ENCODE measurements at regions not wholly inside any gene's neighbourhood (a gene's known extent, or its start where the extent isn't known, plus 50 kb on each side); places are given as distances from the start of the nearest gene placed in this dataset.

DNA sequence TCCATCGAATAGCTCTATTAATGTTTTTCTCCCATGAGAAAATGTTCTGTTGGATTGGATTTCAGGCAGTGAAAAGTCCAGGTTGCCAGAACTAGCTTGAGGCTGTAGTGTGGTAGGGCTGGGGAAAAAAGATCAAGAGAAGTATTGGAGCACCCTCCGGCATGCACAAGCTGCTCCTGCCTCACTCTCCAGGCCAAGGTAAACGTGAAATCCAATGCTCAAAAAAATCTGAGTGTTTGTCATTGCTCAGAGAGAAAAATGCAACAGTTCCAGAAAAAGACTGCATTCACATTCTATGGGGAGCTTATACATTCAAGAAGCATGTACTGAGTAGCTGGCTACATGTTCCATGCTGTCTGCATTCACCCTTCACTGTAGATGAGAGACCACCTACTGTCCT, 680.9 kb upstream of the TBX3 start:
- no peak overlapping the region for H3K27ac ChIP-seq
- no peaks in the 10 kb centered on the region for H3K4me1 ChIP-seq
- no peaks in the 10 kb centered on the region for H3K36me3 ChIP-seq
- no peaks in the 10 kb centered on the region for H3K27me3 ChIP-seq
- H3K4me3 ChIP-seq: no peak overlapping the region
- H3K9me3 ChIP-seq: no peaks in the 10 kb centered on the region
- no peak for DNase-seq
- TF ChIP-seq POLR2A (IDR thresholded peaks at IDR 0.05): no peak
- TF ChIP-seq, protein P1, sequence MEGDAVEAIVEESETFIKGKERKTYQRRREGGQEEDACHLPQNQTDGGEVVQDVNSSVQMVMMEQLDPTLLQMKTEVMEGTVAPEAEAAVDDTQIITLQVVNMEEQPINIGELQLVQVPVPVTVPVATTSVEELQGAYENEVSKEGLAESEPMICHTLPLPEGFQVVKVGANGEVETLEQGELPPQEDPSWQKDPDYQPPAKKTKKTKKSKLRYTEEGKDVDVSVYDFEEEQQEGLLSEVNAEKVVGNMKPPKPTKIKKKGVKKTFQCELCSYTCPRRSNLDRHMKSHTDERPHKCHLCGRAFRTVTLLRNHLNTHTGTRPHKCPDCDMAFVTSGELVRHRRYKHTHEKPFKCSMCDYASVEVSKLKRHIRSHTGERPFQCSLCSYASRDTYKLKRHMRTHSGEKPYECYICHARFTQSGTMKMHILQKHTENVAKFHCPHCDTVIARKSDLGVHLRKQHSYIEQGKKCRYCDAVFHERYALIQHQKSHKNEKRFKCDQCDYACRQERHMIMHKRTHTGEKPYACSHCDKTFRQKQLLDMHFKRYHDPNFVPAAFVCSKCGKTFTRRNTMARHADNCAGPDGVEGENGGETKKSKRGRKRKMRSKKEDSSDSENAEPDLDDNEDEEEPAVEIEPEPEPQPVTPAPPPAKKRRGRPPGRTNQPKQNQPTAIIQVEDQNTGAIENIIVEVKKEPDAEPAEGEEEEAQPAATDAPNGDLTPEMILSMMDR (IDR thresholded peaks at IDR 0.05): no peak

DNA sequence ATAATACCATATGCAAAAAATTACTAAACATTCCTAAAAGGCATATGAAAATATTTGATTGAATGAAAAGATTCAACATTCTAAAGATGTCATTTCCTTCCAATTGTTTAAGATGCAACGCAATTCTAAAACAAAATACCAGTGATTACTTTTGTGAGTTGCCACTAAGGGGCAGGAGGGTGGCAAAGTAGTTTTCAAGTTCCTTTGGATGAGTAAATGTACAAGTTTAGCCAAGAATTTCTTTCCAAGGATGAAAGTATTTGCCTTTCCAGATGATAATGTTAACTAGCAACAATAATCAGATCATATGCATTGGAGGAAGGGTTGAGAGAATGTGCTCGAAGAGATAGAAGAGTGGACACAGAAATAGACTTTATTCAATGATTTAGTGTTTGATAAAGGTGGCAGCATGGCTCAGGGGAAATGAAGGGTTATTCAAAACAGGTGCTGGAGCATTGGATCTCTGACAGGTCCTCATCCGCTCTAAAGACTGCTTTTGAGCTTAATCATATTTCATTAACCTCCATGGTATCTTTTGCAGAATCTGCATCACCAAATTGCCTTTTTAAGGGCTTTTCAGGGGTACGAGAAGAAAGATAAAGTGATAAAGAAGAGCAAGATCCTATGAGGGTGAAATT, 678.5 kb upstream of the TBX3 start:
- TF ChIP-seq, protein P1 (IDR thresholded peaks at IDR 0.05): no peak
- TF ChIP-seq POLR2A (IDR thresholded peaks at IDR 0.05): no peak
- DNase-seq: no peak
- no peaks in the 10 kb centered on the region for H3K9me3 ChIP-seq
- no peaks in the 10 kb centered on the region for H3K36me3 ChIP-seq
- no peaks in the 10 kb centered on the region for H3K27me3 ChIP-seq
- H3K4me3 ChIP-seq: no peak overlapping the region
- no peaks in the 10 kb centered on the region for H3K4me1 ChIP-seq
- H3K27ac ChIP-seq: no peak overlapping the region

DNA sequence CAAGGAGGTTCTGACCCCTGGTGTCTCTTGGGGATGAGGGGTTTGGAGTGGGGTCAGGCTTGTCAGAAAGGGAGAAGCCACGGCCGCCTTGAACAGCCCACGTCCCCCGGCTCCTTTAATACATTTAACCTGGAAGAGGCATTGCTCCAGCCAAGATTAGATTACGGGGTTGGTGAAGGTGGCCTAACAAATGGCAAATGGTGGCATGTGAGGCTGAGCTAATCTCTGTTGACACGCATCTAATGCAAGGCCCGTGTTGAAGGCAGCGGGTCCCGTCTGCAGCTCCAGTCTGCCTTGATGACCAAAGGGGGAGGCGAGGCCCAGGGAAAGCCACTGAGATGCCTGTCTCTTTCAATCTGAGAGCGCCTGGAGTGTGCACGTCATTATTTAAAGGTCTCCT, 673.7 kb upstream of the TBX3 start:
- TF ChIP-seq POLR2A (IDR thresholded peaks at IDR 0.05): no peak
- TF ChIP-seq, protein P1 (IDR thresholded peaks at IDR 0.05): no peak
- DNase-seq: no peak
- Histone ChIP-seq H3K27me3 (no peaks in the 10 kb centered on the region), H3K4me1 (no peaks in the 10 kb centered on the region), H3K36me3 (no peaks in the 10 kb centered on the region), H3K4me3 (no peak overlapping the region), H3K9me3 (no peaks in the 10 kb centered on the region), H3K27ac (no peak overlapping the region)

DNA sequence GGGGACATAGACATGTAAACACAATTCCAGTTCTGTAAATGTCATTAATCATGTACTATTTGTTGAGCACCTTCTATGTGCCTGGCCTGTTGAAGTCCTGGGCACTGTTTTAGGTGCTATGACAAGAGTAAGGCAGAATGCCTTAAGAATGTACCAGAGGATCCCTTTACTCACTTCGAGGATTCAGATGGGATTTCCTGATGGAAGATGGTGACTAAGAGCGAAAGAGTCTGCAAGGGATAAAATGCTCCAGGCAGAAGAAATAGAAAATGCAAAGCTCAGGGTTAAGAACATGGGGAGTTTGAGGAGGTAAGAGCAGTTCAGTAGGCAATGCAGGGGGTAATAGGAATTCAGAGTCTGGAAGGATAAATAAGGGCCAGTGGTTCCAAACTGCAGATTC, 671.3 kb upstream of the TBX3 start:
- no peak for DNase-seq
- H3K36me3 ChIP-seq: no peaks in the 10 kb centered on the region
- no peaks in the 10 kb centered on the region for H3K9me3 ChIP-seq
- no peak overlapping the region for H3K4me3 ChIP-seq
- no peaks in the 10 kb centered on the region for H3K4me1 ChIP-seq
- no peaks in the 10 kb centered on the region for H3K27me3 ChIP-seq
- H3K27ac ChIP-seq: no peak overlapping the region
- TF ChIP-seq, protein P1 (IDR thresholded peaks at IDR 0.05): no peak
- no peak for TF ChIP-seq POLR2A (IDR thresholded peaks at IDR 0.05)

DNA sequence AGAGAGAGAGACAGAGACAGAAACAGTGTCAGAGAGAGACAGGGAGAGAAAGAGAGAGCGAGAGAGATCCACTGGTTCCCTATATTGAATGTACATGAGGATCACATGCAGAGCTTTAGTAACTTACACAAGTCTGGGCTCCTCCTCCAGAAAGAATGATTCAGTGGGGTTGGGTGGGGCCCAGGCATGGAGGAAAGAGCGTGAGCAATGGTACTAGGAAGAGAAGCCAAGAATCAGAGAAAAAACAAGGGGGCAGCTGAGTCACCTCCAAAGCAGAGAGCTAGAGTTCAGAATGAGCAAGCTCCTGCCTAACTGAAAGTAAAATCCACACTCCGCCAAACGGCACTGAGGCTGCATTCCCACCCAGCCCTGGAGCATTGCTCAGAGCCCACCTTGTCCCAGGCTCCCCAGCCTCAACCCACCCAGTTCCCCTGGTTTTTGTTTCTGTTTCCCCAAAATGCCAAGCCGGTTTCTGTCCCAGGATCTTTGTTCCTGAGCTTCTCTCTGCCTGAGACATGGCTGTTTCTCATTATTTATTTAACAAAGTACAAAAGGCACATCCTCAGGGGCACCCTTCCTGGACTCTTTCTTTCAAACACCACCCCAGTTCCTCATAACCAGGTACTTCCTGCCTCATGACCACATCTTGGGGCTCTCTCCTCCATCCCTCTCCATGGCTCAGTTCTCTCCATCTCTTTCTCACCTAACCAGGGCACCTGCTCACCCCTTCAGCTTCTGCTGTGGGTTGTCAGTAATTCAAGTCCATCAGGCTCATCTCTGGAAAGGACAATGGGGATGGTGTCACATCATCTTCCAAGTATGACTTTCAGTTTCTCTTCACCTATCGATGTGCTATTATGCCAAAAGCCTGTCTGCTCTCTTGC, 670.3 kb upstream of the TBX3 start:
- Histone ChIP-seq H3K27ac (peak overlapping the region in 3 of 4 donors; percentile 44 to 69 (median 58)), H3K4me3 (peak overlapping the region in 3 of 4 donors; percentile 9 to 46 (median 16))

More for the DNA sequence above, 670.3 kb upstream of the TBX3 start:
- no peak for TF ChIP-seq POLR2A (IDR thresholded peaks at IDR 0.05)
- TF ChIP-seq, protein P1 (IDR thresholded peaks at IDR 0.05): no peak
- Histone ChIP-seq H3K27me3 (no peaks in the 10 kb centered on the region), H3K36me3 (no peaks in the 10 kb centered on the region), H3K9me3 (no peaks in the 10 kb centered on the region), H3K4me1 (no peaks in the 10 kb centered on the region)
- DNase-seq: peak in 2 of 3 donors; percentile 54 to 83

All from Peyer's patch (tissue), 4 donors.